HG02798 (cell line): ENCODE measurements at regions not wholly inside any gene's neighbourhood (a gene's known extent, or its start where the extent isn't known, plus 50 kb on each side); places are given as distances from the start of the nearest gene placed in this dataset.

ENCODE experiments used
- ATAC-seq: cut with Tn5 transposase; IDR thresholded peaks from one replicate; pipeline ENCODE4 v1.9.1; 2021; ENCODE audit warnings: mild to moderate bottlenecking; ENCODE audit not compliant: unreplicated experiment, poor library complexity

DNA sequence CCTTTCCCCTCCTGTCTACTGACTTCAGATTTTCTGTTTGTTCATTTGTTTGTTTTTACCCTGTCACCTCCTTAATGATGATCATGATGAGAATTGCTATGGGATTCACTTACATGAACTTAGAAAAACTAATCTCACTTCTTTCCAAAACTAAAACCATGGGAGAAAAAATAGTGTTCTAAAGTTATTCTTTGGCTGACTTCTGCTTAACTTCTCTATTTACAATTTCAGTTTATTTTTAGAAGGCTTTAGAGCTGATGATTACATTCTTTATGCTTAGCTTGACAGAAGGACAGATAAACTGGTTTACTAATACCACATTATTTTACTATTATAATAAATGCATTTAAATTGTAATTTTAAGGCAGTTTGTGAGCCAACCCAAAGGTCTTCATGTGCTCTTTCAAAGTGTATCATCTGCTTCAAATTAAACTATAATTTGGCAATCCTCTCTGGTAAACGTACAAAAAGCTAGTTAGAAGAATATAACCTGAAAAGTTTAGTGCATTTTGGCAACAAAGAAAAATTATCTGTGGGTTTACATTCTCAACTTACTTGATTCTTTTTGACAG, 676.8 kb upstream of the UBE2E2 start:
- no peak for ATAC-seq

DNA sequence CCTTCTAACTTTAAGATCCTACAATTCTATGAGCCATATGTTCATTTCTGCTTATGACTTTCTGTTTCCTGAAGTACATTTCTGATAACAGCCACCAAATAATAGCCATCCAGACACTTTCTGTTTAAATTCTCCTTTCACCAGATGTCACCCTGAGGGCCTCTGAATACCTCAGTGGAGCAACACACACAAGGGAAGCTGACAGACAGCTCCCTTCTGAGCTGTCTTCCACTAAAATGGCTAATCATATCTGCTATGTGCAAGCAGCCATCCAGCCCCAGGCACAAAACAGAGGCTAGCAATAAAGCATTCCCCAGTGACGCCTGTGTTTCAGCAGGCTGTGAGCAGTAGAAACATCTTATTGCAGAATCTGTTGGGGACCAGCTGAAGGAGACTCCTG, 666.6 kb upstream of the UBE2E2 start:
- no peak for ATAC-seq

DNA sequence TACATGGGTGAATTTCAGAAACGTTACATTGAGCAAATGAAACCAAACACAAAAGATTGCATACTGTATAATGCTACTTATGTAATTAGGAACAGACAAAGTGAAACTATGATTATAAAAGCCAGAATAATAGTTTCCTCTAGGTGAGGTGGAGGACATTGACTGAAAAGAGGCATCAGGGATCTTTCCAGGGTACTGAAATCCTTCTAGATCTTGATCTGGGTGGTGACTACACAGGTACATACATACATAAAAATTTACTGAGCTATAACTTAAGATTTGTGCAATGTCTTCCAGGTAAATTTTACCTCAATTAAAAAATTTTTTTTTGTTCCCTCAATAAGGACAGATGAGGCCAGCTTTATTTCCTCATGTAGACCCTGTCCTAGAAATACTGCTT, 665.6 kb upstream of the UBE2E2 start:
- ATAC-seq, result no peak

GRCh38 chr3:22542311-22542710, 660.8 kb upstream of the UBE2E2 start:
- no peak for ATAC-seq

GRCh38 chr3:22555753-22556435, 647.2 kb upstream of the UBE2E2 start:
- no peak for ATAC-seq

- ATAC-seq, result no peak
Observed at GRCh38 chr3:22565393-22565792, 637.7 kb upstream of the UBE2E2 start.

GRCh38 chr3:22568285-22568684, 634.8 kb upstream of the UBE2E2 start:
- ATAC-seq, result no peak

DNA sequence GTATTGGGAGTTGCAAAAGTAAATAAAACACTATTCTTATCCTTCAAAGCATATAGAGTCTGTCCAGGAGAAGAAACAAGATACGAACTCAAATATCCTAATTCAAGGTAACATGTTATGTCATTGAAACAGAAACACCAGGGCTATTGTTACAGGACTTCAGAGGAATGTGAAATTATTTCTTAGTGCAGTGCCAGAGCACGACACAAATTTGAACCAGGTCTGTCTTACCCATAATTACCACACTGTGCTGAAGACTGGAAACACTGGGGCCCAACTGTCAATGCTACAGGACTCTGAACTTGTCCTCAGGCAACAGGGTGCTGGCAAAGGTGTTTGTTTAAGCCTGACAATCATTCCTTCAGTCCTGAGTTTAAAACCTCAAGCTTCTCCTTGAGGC, 633.6 kb upstream of the UBE2E2 start:
- ATAC-seq, result no peak

DNA sequence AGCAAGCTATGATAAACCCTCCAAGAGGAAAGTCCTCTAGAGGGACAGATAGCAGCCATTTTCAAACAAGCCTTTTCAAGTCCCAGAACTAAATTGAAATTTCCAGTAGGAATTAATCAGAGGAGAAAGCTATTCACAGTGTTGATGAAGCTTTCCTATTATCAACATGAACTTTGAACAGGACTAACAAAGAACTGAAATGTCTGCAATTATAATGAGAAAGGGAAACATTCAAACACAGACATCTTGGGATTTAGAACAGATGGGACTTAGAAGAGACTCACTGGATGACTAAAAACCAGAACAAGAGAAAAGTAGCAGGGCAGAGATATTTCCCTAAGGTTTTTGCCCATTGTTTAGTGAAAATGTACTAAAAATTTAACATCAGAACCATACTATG, 622.1 kb upstream of the UBE2E2 start:
- no peak for ATAC-seq

DNA sequence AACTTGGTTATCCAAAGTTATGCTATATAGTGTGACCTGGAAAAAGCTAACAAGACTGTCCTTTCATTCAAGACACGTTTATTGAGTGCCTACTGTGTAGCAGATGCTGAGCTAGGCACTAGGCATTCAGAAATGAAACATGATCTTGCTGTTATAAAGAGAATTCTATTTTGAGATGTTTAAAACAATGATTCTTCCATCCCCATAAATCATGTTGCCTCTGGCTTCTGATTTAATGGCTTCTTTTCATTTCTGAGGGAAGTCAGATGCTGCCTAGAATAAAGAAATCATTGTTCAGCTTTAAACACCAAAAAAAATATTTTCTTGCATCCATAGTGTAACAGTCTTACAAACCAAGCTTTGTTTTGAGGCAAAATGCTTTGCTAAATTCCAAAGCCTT, 620.9 kb upstream of the UBE2E2 start:
- ATAC-seq, result no peak

DNA sequence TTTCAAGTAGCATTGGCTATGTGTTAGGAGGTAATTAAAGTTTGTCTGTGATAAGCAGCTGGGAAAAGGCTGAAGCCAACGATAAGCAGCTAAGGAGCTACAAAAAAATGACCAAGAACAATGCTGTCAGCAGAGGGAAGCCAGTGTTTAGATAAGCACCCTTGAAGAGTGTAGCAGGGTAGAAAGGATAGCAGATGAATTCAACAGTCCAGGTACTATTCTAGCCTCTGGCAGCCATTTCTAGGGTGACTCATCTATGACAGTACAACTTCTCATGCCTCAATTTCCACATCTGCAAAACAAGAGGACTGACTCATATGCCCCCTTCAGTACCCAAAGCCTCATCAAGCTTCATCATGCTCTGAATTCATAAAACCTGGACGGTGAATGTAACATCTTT, 617.6 kb upstream of the UBE2E2 start:
- no peak for ATAC-seq

DNA sequence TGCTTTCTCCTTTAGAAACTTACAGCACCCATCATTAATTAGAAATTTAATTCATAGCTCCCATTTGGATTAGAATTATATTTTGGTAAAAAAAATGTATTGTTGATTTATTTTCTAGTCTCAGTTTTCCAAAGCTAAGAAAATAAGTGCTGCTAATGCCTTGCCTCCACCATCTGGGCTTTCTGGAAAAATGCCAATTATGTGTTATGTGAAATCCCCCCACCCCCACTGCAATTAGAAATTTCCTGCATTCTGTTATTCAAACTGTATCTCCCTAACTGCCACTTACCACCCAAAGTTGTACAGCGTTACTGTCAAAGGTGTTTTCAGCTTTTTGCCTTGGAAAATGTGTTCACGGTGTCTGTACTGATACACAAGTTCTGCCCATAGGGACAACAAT, 617.2 kb upstream of the UBE2E2 start:
- ATAC-seq, result no peak

- ATAC-seq, result no peak
Observed at GRCh38 chr3:22587446-22587845, 615.7 kb upstream of the UBE2E2 start.

GRCh38 chr3:22593638-22594037, 609.5 kb upstream of the UBE2E2 start:
- ATAC-seq, result no peak

- ATAC-seq, result no peak
Observed at GRCh38 chr3:22594990-22595389, 608.1 kb upstream of the UBE2E2 start.

DNA sequence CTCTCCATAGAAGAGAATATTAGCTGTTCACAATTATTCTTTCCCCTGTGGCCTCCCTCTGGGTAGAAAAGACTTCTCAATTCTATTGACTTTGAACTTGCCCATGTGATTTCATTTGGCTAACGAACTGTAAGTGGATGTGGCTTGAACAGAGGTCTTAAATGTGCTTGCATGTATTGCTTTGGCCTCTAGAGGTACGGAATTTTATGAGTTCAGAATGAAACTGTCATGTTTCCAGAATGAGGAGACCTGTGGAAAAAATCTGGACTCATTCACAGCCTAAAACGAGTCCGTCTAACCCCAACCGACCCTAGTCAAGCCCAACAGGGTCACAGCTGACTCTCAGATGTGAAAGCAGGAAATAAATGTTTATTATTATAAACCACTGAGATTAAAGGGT, 596.7 kb upstream of the UBE2E2 start:
- ATAC-seq, result no peak

DNA sequence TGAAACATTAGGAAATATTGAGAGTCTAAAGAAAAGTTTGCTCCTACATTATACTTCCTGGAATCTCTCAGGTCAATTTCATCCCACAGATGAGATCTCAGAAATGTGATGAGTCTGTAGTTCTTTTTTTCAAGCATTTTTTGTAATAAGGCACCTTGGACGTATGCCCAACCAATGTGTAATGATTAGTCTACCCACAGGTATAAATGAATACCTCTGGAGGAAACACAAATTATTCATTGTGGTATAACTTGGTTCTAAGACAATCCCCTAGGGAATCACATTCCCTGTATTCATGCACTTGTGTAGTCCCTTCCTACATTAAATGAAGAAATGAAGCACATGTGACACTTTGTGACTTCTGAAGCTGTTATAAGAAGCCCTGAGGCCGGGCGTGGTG, 596.2 kb upstream of the UBE2E2 start:
- no peak for ATAC-seq

GRCh38 chr3:22608093-22608492, 595.0 kb upstream of the UBE2E2 start:
- ATAC-seq, result no peak

DNA sequence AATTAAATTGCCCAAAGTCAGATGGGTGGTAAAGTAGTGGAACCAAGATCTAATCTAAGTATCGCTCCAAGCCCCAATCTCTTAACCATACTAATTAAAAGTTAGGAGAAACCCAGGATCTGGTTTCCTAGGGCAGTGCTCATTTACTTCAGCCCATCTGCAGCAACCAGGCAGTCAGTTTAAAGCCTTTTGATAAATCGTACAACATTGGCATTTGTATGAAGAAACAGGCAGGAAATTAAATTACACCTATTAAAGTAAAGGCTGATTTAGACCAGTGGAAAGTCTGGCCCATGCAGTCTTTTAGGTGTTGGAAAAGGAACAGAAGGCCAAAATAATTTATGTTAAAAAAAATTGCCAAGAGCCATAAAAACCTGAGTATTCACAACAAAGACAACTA, 594.4 kb upstream of the UBE2E2 start:
- ATAC-seq, result no peak

DNA sequence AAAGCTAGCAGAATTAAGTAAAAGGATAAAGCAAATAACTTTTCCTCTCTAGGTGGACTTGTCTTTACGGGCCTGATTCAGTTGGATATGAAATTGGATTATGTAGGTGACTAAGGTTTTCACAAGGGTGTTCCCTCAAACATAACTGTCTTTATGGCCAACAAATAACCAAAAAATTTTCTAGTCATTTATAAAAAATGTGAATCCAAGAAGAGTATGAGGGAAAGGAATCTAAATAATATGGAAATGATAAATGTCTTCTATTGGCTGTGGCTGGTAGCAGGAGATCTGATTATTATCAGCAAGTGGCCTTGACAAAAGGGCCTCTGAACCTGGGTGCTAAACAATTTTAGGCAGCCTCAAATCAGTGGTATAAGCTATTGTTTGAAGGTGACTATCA, 594.0 kb upstream of the UBE2E2 start:
- ATAC-seq, result no peak

- ATAC-seq, result no peak
Observed at GRCh38 chr3:22612927-22613326, 590.2 kb upstream of the UBE2E2 start.

- no peak for ATAC-seq
Observed at GRCh38 chr3:22615790-22616189, 587.3 kb upstream of the UBE2E2 start.
